Uterus (tissue), 2 donors: ENCODE measurements at regions not wholly inside any gene's neighbourhood (a gene's known extent, or its start where the extent isn't known, plus 50 kb on each side); places are given as distances from the start of the nearest gene placed in this dataset.

Source experiments
- POLR2A ChIP-seq, 2 donors: fragments of 450-650 bp; IDR thresholded peaks; one replicate each; pipeline ENCODE4 v1.6.1; 2016; ENCODE audit warnings: antibody characterized with exemption in 2 of 2, mild to moderate bottlenecking in 1 of 2, moderate library complexity in 1 of 2
- TF ChIP-seq, protein P1 (sequence below), 4 experiments: fragments of 200-600 bp in 2 of 4; fragments of 450-650 bp in 2 of 4; sonication (generic) in 2 of 4; IDR thresholded peaks; one replicate each; pipeline ENCODE4 v1.5.1; 2016 to 2019; ENCODE audit warnings: antibody characterized with exemption in 4 of 4, mild to moderate bottlenecking in 2 of 4, moderate library complexity in 1 of 4

DNA sequence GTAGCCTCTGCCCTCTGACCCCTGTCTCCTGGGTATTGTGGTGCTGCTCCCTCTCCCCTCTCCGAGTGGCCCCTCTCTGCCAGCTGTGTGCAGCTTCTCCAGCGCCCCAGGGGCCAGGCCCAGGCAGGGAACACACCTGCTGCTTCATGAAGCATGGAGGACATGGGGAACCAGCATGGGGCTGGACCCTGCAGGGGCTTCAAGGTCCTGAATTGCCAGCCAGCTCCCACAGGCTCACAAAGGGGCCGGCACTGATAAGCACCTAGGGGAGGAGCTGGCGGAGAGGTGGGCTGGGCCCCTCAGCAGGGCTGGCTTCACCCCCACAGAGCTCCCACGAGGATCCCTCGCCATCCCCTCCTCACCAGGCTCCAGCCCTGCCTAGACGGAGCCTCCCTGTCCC, 77.4 kb upstream of the GPC1 start:
- TF ChIP-seq, protein P1, sequence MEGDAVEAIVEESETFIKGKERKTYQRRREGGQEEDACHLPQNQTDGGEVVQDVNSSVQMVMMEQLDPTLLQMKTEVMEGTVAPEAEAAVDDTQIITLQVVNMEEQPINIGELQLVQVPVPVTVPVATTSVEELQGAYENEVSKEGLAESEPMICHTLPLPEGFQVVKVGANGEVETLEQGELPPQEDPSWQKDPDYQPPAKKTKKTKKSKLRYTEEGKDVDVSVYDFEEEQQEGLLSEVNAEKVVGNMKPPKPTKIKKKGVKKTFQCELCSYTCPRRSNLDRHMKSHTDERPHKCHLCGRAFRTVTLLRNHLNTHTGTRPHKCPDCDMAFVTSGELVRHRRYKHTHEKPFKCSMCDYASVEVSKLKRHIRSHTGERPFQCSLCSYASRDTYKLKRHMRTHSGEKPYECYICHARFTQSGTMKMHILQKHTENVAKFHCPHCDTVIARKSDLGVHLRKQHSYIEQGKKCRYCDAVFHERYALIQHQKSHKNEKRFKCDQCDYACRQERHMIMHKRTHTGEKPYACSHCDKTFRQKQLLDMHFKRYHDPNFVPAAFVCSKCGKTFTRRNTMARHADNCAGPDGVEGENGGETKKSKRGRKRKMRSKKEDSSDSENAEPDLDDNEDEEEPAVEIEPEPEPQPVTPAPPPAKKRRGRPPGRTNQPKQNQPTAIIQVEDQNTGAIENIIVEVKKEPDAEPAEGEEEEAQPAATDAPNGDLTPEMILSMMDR (IDR thresholded peaks at IDR 0.05), result no peak
- no peak for TF ChIP-seq POLR2A (IDR thresholded peaks at IDR 0.05)
